ENCODE measurements at regions not wholly inside any gene's neighbourhood (a gene's known extent, or its start where the extent isn't known, plus 50 kb on each side); places are given as distances from the start of the nearest gene placed in this dataset.
"Not testable (repeated sequence)": the region's sequence is repeated elsewhere in the genome, so short reads cannot be mapped to it uniquely, and the experiment has no call there.

- TF ChIP-seq CTCF (IDR thresholded peaks at IDR 0.05); TCF7L2 (IDR thresholded peaks at IDR 0.05; ENCODE audit: low read depth, low read length): not testable (repeated sequence)
Observed at GRCh38 chr19:20466638-20466990, 99.0 kb downstream of the ZNF737 start.
